ENCODE measurements at regions not wholly inside any gene's neighbourhood (a gene's known extent, or its start where the extent isn't known, plus 50 kb on each side); places are given as distances from the start of the nearest gene placed in this dataset.

GRCh38 chr4:151573945-151574344 lies 165.0 kb downstream of the FHIP1A start:
- TF ChIP-seq, protein P1, sequence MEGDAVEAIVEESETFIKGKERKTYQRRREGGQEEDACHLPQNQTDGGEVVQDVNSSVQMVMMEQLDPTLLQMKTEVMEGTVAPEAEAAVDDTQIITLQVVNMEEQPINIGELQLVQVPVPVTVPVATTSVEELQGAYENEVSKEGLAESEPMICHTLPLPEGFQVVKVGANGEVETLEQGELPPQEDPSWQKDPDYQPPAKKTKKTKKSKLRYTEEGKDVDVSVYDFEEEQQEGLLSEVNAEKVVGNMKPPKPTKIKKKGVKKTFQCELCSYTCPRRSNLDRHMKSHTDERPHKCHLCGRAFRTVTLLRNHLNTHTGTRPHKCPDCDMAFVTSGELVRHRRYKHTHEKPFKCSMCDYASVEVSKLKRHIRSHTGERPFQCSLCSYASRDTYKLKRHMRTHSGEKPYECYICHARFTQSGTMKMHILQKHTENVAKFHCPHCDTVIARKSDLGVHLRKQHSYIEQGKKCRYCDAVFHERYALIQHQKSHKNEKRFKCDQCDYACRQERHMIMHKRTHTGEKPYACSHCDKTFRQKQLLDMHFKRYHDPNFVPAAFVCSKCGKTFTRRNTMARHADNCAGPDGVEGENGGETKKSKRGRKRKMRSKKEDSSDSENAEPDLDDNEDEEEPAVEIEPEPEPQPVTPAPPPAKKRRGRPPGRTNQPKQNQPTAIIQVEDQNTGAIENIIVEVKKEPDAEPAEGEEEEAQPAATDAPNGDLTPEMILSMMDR (IDR thresholded peaks at IDR 0.05), result no peak
- no peak for TF ChIP-seq EZH2 (IDR thresholded peaks at IDR 0.05)
- TF ChIP-seq EZH2phosphoT487 (IDR thresholded peaks at IDR 0.05), result no peak

Data from neural progenitor cell (in vitro differentiated cells).